ENCODE measurements at regions not wholly inside any gene's neighbourhood (a gene's known extent, or its start where the extent isn't known, plus 50 kb on each side); places are given as distances from the start of the nearest gene placed in this dataset.

- TF ChIP-seq CTCF (IDR thresholded peaks at IDR 0.05) (no peak), POLR2A (IDR thresholded peaks at IDR 0.05) (no peak), EP300 (IDR thresholded peaks at IDR 0.05) (no peak)
Observed at GRCh38 chr18:61722247-61722646, 170.6 kb downstream of the RNF152 start.

Data from tibial nerve (tissue), 4 donors.